ENCODE measurements at regions not wholly inside any gene's neighbourhood (a gene's known extent, or its start where the extent isn't known, plus 50 kb on each side); places are given as distances from the start of the nearest gene placed in this dataset.

GRCh38 chr3:127485396-127486170 lies 105.0 kb downstream of the TPRA1 start:
- H3K27ac ChIP-seq: no peak overlapping the region
- H3K9me3 ChIP-seq: no peaks in the 10 kb centered on the region
- no peak for ATAC-seq
- no peaks in the 10 kb centered on the region for H3K36me3 ChIP-seq
- H3K4me1 ChIP-seq: no peaks in the 10 kb centered on the region
- intact Hi-C loops (cut with DNase I): no loop called here
- DNase-seq: peak in 1 of 3 donors; percentile 25
- TF ChIP-seq POLR2A (IDR thresholded peaks at IDR 0.05): no peak
- no peak for TF ChIP-seq CTCF (IDR thresholded peaks at IDR 0.05)
- no peaks in the 10 kb centered on the region for H3K27me3 ChIP-seq
- WGBS (ENCODE audit: insufficient coverage, low coverage, low lambda C conversion rate, missing lambda C conversion rate): 83% methylated on average over 6 of the region's 8 CpGs
- H3K4me3 ChIP-seq: no peak overlapping the region

- 58% methylated on average over 9 of the region's 9 CpGs for WGBS (ENCODE audit: insufficient coverage, low coverage, low lambda C conversion rate, missing lambda C conversion rate)
- no peaks in the 10 kb centered on the region for H3K4me1 ChIP-seq
- no peak overlapping the region for H3K4me3 ChIP-seq
- ATAC-seq (no peak), DNase-seq (peak in 1 of 3 donors; percentile 23)
- no peak for TF ChIP-seq CTCF (IDR thresholded peaks at IDR 0.05)
- no peak for TF ChIP-seq POLR2A (IDR thresholded peaks at IDR 0.05)
- H3K27ac ChIP-seq: no peak overlapping the region
- no peaks in the 10 kb centered on the region for H3K27me3 ChIP-seq
- no peaks in the 10 kb centered on the region for H3K36me3 ChIP-seq
- H3K9me3 ChIP-seq: no peaks in the 10 kb centered on the region
- intact Hi-C loops (cut with DNase I): no loop called here
These were observed 105.7 kb downstream of the TPRA1 start for GRCh38 chr3:127484601-127485388.

- intact Hi-C loops (cut with DNase I): no loop called here
- no peaks in the 10 kb centered on the region for H3K9me3 ChIP-seq
- H3K27me3 ChIP-seq: no peaks in the 10 kb centered on the region
- H3K36me3 ChIP-seq: no peaks in the 10 kb centered on the region
- DNase-seq: peak in 1 of 3 donors; percentile 37
- no CpG with 5 or more reads among the region's 18 CpGs for WGBS (ENCODE audit: insufficient coverage, low coverage, low lambda C conversion rate, missing lambda C conversion rate)
- no peak overlapping the region for H3K27ac ChIP-seq
- no peak for ATAC-seq
- no peaks in the 10 kb centered on the region for H3K4me1 ChIP-seq
- H3K4me3 ChIP-seq: no peak overlapping the region
- TF ChIP-seq CTCF (IDR thresholded peaks at IDR 0.05) (no peak), POLR2A (IDR thresholded peaks at IDR 0.05) (no peak)
These were observed 106.5 kb downstream of the TPRA1 start for GRCh38 chr3:127483902-127484591.

GRCh38 chr3:127483005-127483641 lies 107.4 kb downstream of the TPRA1 start:
- ATAC-seq: no peak
- WGBS (ENCODE audit: insufficient coverage, low coverage, low lambda C conversion rate, missing lambda C conversion rate): 82% methylated on average over 9 of the region's 11 CpGs
- H3K27ac ChIP-seq: no peak overlapping the region

More at GRCh38 chr3:127483005-127483641, 107.4 kb downstream of the TPRA1 start:
- Histone ChIP-seq H3K36me3 (no peaks in the 10 kb centered on the region), H3K4me3 (no peak overlapping the region), H3K9me3 (no peaks in the 10 kb centered on the region), H3K4me1 (no peaks in the 10 kb centered on the region), H3K27me3 (no peaks in the 10 kb centered on the region)
- DNase-seq: peak in 1 of 3 donors; percentile 33
- intact Hi-C loops (cut with DNase I): no loop called here
- TF ChIP-seq POLR2A (IDR thresholded peaks at IDR 0.05) (no peak), CTCF (IDR thresholded peaks at IDR 0.05) (no peak)
